Left ventricle myocardium inferior (tissue), 1 donor: ENCODE measurements at regions not wholly inside any gene's neighbourhood (a gene's known extent, or its start where the extent isn't known, plus 50 kb on each side); places are given as distances from the start of the nearest gene placed in this dataset.

ENCODE experiments used
- DNase-seq: peaks from one replicate; pipeline ENCODE4 v3.0.0-alpha.2; 2020
- H3K27ac ChIP-seq: fragments of 200-600 bp; replicated peaks from 2 replicates; pipeline ENCODE4 v1.8.0; 2021
- H3K27me3 ChIP-seq: fragments of 200-600 bp; 2 replicates; pipeline ENCODE4 v1.8.0; 2021; ENCODE audit warnings: low read depth
- H3K36me3 ChIP-seq: fragments of 200-600 bp; 2 replicates; pipeline ENCODE4 v1.8.0; 2021
- H3K4me1 ChIP-seq: fragments of 200-600 bp; 2 replicates; pipeline ENCODE4 v1.8.0; 2021
- H3K4me3 ChIP-seq: fragments of 200-600 bp; 2 replicates; pipeline ENCODE4 v1.8.0; 2021; ENCODE audit warnings: mild to moderate bottlenecking, moderate library complexity
- H3K9me3 ChIP-seq: fragments of 200-600 bp; replicated peaks from 2 replicates; pipeline ENCODE4 v1.8.0; 2021
- CTCF ChIP-seq: fragments of 200-600 bp; IDR thresholded peaks from 2 replicates; pipeline ENCODE4 v1.8.0; 2021; ENCODE audit warnings: antibody characterized with exemption, mild to moderate bottlenecking, borderline replicate concordance
- intact Hi-C: fragments of 100-400 bp; cut with micrococcal nuclease; formaldehyde crosslinking; loops from one replicate; pipeline ENCODE4 v1.11.0; 2022
- donor health status: DM: no; HTN: yes; CAD: no; lungs with severe emphysema.

- H3K27ac ChIP-seq = no peak overlapping the region
- no peaks in the 10 kb centered on the region for H3K36me3 ChIP-seq
- TF ChIP-seq CTCF = no peak
- intact Hi-C loops = no loop called here
- H3K27me3 ChIP-seq = no peaks in the 10 kb centered on the region
- no peaks in the 10 kb centered on the region for H3K9me3 ChIP-seq
- DNase-seq = no peak
- no peaks in the 10 kb centered on the region for H3K4me1 ChIP-seq
- no peak overlapping the region for H3K4me3 ChIP-seq
These were observed 217.4 kb upstream of the FAM83B start for GRCh38 chr6:54629131-54629530.

GRCh38 chr6:54632984-54633565 lies 213.5 kb upstream of the FAM83B start:
- DNase-seq = no peak
- Histone ChIP-seq H3K27me3 (no peaks in the 10 kb centered on the region), H3K4me1 (no peaks in the 10 kb centered on the region), H3K36me3 (no peaks in the 10 kb centered on the region), H3K27ac (no peak overlapping the region), H3K4me3 (no peak overlapping the region), H3K9me3 (no peaks in the 10 kb centered on the region)
- intact Hi-C loops = no loop called here
- TF ChIP-seq CTCF = no peak

- intact Hi-C loops = no loop called here
- Histone ChIP-seq H3K9me3 (no peaks in the 10 kb centered on the region), H3K4me3 (no peak overlapping the region), H3K4me1 (no peaks in the 10 kb centered on the region), H3K36me3 (no peaks in the 10 kb centered on the region), H3K27me3 (no peaks in the 10 kb centered on the region), H3K27ac (no peak overlapping the region)
- TF ChIP-seq CTCF = no peak
- DNase-seq = no peak
These were observed 213.0 kb upstream of the FAM83B start for GRCh38 chr6:54633601-54634000.

- Histone ChIP-seq H3K9me3 (no peaks in the 10 kb centered on the region), H3K36me3 (no peaks in the 10 kb centered on the region), H3K4me3 (no peak overlapping the region), H3K4me1 (no peaks in the 10 kb centered on the region), H3K27me3 (no peaks in the 10 kb centered on the region), H3K27ac (no peak overlapping the region)
- intact Hi-C loops = no loop called here
- DNase-seq = no peak
- no peak for TF ChIP-seq CTCF
These were observed 205.7 kb upstream of the FAM83B start for GRCh38 chr6:54640911-54641310.

GRCh38 chr6:54646069-54646950 lies 200.3 kb upstream of the FAM83B start:
- no peak for DNase-seq
- no peak overlapping the region for H3K27ac ChIP-seq
- intact Hi-C loops = no loop called here
- H3K27me3 ChIP-seq = no peaks in the 10 kb centered on the region
- no peak overlapping the region for H3K4me3 ChIP-seq
- TF ChIP-seq CTCF = no peak
- no peaks in the 10 kb centered on the region for H3K36me3 ChIP-seq
- no peaks in the 10 kb centered on the region for H3K4me1 ChIP-seq
- H3K9me3 ChIP-seq = no peaks in the 10 kb centered on the region
